Upper lobe of left lung (tissue), 4 donors: ENCODE measurements at regions not wholly inside any gene's neighbourhood (a gene's known extent, or its start where the extent isn't known, plus 50 kb on each side); places are given as distances from the start of the nearest gene placed in this dataset.

Source experiments
- CTCF ChIP-seq, 6 experiments: fragments of 450-650 bp in 4 of 6; fragments of 200-600 bp in 2 of 6; sonication (generic) in 2 of 6; IDR thresholded peaks; one replicate each; pipeline ENCODE4 v1.5.1; 2016 to 2019; ENCODE audit warnings: antibody characterized with exemption in 6 of 6
- POLR2AphosphoS5 ChIP-seq, 2 donors: sonication (generic); formaldehyde crosslinking; IDR thresholded peaks; one replicate each; pipeline ENCODE4 v1.5.1; 2017; ENCODE audit warnings: antibody characterized with exemption in 2 of 2

- no peak for TF ChIP-seq POLR2AphosphoS5 (IDR thresholded peaks at IDR 0.05)
- no peak for TF ChIP-seq CTCF (IDR thresholded peaks at IDR 0.05)
Observed at GRCh38 chr9:29062446-29062845, 1489.2 kb upstream of the C9orf72 start.
